ENCODE measurements at regions not wholly inside any gene's neighbourhood (a gene's known extent, or its start where the extent isn't known, plus 50 kb on each side); places are given as distances from the start of the nearest gene placed in this dataset.

DNA sequence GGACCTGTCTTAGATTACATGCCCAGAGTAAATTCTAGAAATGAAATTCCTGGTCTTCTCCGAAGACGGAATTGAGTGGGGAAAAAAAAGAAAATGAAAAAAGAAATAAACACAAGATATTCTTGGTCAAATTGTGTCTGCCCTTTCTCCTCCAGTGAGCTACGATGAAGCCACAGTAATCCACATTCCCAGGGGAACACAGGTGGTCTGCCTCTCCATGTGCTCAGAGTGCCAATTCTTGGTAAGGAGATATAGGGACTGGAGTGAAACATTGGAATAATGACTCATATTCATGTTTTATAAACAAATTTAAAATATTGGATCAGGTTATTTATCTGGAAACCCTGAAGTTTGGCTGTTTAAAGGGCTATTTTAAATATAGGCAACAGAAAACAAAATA lies 54.2 kb upstream of the MGST2 start:
- Mint-ChIP-seq H3K9me3 (peaks cover 4% of the 10 kb centered on the region), H3K4me3 (no peak overlapping the region), H3K27ac (no peak overlapping the region), H3K27me3 (peaks cover 14% of the 10 kb centered on the region), H3K4me1 (peaks cover 5% of the 10 kb centered on the region), H3K36me3 (ENCODE audit: low read depth) (no peaks in the 10 kb centered on the region)
- ATAC-seq (replicated peaks): no peak

DNA sequence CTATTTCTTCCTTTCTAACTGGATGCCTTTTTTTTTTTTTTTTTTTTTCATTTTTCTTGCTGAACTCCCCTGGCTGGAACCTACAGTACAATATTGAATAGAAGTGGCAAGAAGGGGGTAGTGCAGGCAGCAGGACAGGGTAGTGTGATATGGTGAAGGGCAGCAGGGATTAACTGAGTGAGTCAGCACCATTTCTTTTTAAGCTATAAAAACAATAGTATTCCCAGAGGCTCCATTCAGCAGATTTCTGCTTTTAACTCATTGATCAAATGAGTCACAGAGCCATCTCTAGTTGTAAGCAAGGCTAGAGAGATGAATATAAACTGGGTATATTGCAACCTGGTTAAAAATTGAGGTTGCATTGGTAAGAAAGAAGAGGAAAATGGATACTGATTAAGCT lies 53.6 kb upstream of the SETD7 start:
- Mint-ChIP-seq H3K4me1 (peaks cover 13% of the 10 kb centered on the region), H3K27ac (no peak overlapping the region), H3K4me3 (no peak overlapping the region), H3K9me3 (peaks cover 13% of the 10 kb centered on the region), H3K27me3 (peaks cover 21% of the 10 kb centered on the region), H3K36me3 (ENCODE audit: low read depth) (no peaks in the 10 kb centered on the region)
- ATAC-seq (replicated peaks): no peak

DNA sequence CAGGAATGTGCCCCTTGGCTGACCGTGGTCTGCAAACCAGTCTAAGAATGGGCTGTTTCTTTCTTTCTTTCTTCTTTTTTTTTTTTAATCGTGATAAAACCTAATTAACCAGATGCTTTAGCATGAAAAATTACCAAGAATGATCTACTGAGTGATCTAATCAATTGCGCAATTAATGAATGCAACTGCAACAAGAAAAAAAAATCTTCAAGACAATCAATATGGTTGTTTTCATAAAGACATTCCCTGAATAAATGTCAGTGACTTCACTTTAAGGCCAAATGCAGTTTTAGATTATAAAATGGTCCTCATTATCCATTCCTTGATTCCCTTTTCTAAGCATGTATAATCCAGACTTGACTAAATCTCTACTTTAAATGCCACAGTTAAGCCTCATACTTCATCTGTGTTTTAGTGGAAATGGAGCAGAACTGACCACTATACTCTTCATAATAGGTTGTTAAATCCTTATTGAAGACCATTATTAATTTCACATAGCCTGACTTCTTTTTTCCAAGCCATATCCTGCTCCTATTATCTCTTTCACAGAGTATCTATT lies 51.6 kb upstream of the SETD7 start:
- Mint-ChIP-seq H3K27ac (no peak overlapping the region), H3K27me3 (peaks cover 21% of the 10 kb centered on the region), H3K36me3 (ENCODE audit: low read depth) (no peaks in the 10 kb centered on the region), H3K9me3 (peaks cover 13% of the 10 kb centered on the region), H3K4me3 (peak overlapping the region; percentile 70), H3K4me1 (peaks cover 13% of the 10 kb centered on the region)
- no peak for ATAC-seq (replicated peaks)

DNA sequence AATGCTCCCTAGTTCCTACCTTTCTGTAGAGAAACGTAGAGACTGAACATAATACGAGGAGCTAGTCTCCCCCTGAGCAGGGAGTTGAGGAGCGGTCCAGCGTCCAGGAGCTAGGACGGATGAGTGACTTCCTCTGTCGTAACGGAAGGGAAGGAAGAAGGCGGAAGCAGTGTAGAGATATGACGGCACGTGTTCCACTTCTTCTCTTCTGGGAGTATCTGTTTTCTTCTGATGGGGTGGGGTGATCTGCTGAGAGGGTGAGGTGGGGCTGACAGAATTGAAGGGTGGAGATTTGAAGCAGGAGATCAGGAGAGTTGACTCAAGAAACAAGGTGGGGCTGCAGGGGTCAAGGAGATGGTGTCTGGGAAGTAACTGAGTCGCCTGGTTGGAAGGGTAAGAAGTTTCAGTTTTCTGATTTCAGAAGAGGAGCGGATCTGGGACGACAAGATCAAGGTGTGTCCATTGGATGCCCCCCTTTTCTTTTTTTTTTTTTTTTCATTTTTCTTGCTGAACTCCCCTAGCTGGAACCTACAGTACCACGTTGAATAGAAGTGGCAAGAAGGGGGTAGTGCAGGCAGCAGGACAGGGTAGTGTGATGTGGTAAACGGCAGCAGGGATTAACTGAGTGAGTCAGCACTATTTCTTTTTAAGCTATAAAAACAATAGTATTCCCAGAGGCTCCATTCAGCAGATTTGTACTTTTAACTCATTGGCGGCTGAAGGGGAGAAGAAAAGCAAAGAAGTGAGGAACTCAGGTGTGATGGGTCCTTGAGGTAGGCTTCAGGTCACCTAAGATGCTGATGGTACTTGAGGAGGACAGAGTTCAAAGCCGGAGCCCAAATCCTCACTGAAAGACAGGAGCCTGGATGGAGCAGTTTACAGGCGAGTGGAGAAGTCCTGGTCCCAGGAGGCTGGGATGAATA lies 50.8 kb upstream of the SETD7 start:
- H3K36me3 Mint-ChIP-seq (ENCODE audit: low read depth): no peaks in the 10 kb centered on the region
- H3K4me1 Mint-ChIP-seq: peaks cover 13% of the 10 kb centered on the region
- ATAC-seq (replicated peaks): peak; percentile 57
- peak overlapping the region; percentile 61 for H3K27ac Mint-ChIP-seq
- peaks cover 21% of the 10 kb centered on the region for H3K27me3 Mint-ChIP-seq
- H3K4me3 Mint-ChIP-seq: peak overlapping the region; percentile 70
- H3K9me3 Mint-ChIP-seq: peaks cover 13% of the 10 kb centered on the region

DNA sequence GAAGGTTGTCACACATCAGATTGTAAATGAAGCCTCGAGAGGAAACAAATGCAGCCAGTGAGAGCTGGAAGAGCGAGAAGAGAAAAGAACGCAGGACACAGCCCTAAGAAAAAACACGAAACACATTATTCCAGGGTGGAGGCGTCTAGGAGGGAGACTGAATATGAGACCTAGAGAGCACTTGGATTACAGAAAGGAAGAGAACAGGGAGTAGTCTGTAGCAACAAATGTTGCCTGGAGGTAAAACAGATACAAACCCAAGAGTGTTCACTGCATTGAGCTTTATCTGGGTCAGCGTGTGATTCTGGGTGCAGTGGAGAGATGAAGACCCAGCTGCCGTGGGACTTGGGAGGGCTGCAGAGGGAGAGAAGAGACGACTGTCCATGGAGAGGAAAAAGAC lies 50.1 kb upstream of the SETD7 start:
- Mint-ChIP-seq H3K27ac (peak overlapping the region; percentile 61), H3K4me3 (peak overlapping the region; percentile 70), H3K36me3 (ENCODE audit: low read depth) (no peaks in the 10 kb centered on the region), H3K4me1 (peaks cover 13% of the 10 kb centered on the region), H3K9me3 (peaks cover 13% of the 10 kb centered on the region), H3K27me3 (peaks cover 21% of the 10 kb centered on the region)
- no peak for ATAC-seq (replicated peaks)

All from activated T-helper 17 cell treated with anti-CD3 and anti-CD28 coated beads, Interleukin-2, amount 50 U/mL, for 72 hours (primary cell).